ENCODE measurements at regions not wholly inside any gene's neighbourhood (a gene's known extent, or its start where the extent isn't known, plus 50 kb on each side); places are given as distances from the start of the nearest gene placed in this dataset.

DNA sequence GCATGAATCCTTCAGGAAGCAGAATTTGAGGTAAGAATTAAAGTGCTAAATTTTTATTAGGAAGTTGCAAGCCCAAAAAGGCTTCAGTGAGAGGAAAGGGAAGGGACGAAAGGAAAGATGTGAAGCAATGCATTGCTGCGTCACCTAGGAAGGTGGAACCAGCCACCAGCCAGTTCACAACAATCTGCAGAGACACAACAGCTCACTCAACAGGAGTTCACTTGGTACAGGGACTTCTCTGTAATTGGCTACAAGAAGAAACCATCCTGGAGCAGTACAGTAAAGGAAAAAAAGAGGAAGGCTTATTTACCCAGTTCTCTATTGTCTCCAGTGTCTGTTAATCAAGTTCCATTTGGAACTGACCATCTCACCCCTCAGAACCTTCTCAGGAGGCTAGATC, 157.6 kb downstream of the HNRNPD start:
- H3K36me3 ChIP-seq (ENCODE audit: control insufficient read depth in 3 of 3, insufficient read depth in 2 of 3, low read depth in 1 of 3, low read length in 3 of 3): no peaks in the 10 kb centered on the region
- H3K27ac ChIP-seq (ENCODE audit: low read depth in 1 of 3, low read length in 2 of 3): no peak overlapping the region
- 94 to 98% (median 98%) methylated on average over 2 of the region's 2 CpGs for WGBS, 3 donors
- FAIRE-seq (no peak), DNase-seq (no peak)
- peaks cover 0 to 3% of the 10 kb centered on the region in 2 donors for H3K9me3 ChIP-seq (ENCODE audit: control insufficient read depth in 2 of 2, insufficient read depth in 1 of 2, low read depth in 1 of 2, low read length in 1 of 2)
- no peak overlapping the region for H3K4me3 ChIP-seq (ENCODE audit: low read depth in 1 of 3, low read length in 3 of 3)
- H3K27me3 ChIP-seq (ENCODE audit: control insufficient read depth in 3 of 3, insufficient read depth in 3 of 3, low read length in 3 of 3): no peaks in the 10 kb centered on the region
- no peaks in the 10 kb centered on the region for H3K4me1 ChIP-seq (ENCODE audit: control insufficient read depth in 3 of 3, insufficient read depth in 2 of 3, low read depth in 1 of 3, low read length in 2 of 3)

- H3K36me3 ChIP-seq (ENCODE audit: control insufficient read depth in 3 of 3, insufficient read depth in 2 of 3, low read depth in 1 of 3, low read length in 3 of 3): no peaks in the 10 kb centered on the region
- H3K27me3 ChIP-seq (ENCODE audit: control insufficient read depth in 3 of 3, insufficient read depth in 3 of 3, low read length in 3 of 3): no peaks in the 10 kb centered on the region
- FAIRE-seq: no peak
- H3K4me1 ChIP-seq (ENCODE audit: control insufficient read depth in 3 of 3, insufficient read depth in 2 of 3, low read depth in 1 of 3, low read length in 2 of 3): no peaks in the 10 kb centered on the region
- H3K9me3 ChIP-seq (ENCODE audit: control insufficient read depth in 2 of 2, insufficient read depth in 1 of 2, low read depth in 1 of 2, low read length in 1 of 2): peaks cover 0 to 3% of the 10 kb centered on the region in 2 donors
- H3K27ac ChIP-seq (ENCODE audit: low read depth in 1 of 3, low read length in 2 of 3): no peak overlapping the region
- no peak overlapping the region for H3K4me3 ChIP-seq (ENCODE audit: low read depth in 1 of 3, low read length in 3 of 3)
- DNase-seq: no peak
These were observed 158.0 kb downstream of the HNRNPD start for GRCh38 chr4:82215800-82216199.

GRCh38 chr4:82215039-82215438, 158.8 kb downstream of the HNRNPD start:
- FAIRE-seq (no peak), DNase-seq (no peak)
- Histone ChIP-seq H3K36me3 (ENCODE audit: control insufficient read depth in 3 of 3, insufficient read depth in 2 of 3, low read depth in 1 of 3, low read length in 3 of 3) (no peaks in the 10 kb centered on the region), H3K27ac (ENCODE audit: low read depth in 1 of 3, low read length in 2 of 3) (no peak overlapping the region), H3K4me1 (ENCODE audit: control insufficient read depth in 3 of 3, insufficient read depth in 2 of 3, low read depth in 1 of 3, low read length in 2 of 3) (no peaks in the 10 kb centered on the region), H3K9me3 (ENCODE audit: control insufficient read depth in 2 of 2, insufficient read depth in 1 of 2, low read depth in 1 of 2, low read length in 1 of 2) (peaks cover 0 to 3% of the 10 kb centered on the region in 2 donors), H3K4me3 (ENCODE audit: low read depth in 1 of 3, low read length in 3 of 3) (no peak overlapping the region), H3K27me3 (ENCODE audit: control insufficient read depth in 3 of 3, insufficient read depth in 3 of 3, low read length in 3 of 3) (no peaks in the 10 kb centered on the region)
- WGBS, 3 donors: 92 to 99% (median 95%) methylated on average over 1 of the region's 1 CpG

DNA sequence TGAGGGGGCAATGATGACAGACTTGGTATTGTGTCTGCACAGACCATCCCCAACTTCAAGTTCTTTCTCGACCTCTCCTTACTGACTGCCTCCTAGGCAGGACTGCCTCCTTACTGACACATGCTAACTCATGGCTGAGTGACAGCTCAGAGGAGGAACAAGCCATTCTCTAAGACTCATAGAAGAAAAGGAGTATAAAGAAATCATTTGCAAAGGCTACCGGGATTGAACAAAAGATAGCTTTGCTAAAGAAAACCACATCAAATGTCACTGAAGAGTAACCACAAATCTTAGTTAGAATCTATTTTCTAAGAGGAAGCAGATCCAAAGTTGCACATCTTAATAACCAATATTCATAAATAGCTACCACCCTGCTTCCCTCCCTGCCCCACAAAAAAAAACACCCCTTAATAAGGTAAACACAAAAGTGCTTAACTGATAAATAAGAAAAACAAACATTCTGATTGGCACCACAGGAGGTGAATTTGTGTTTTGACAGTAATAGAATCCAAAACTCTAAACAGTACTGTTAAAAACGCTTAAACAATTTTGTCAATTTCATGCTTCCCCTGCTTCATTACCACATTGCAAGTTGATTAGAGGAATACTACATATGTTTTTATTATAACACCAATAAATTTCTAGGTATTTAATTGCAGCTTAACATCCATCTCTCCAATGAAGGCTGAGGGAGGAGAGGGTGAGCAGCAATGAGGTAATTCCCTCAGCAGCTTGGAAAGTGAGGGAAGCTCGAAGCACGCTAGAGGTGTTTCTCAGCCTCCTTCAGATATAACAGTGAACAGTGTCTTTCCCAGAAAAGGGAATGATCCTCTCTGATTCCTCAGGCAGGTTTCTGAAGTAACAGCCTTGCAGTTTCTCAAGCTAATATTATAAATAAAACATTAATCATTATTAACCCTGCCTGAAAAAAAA, 160.0 kb downstream of the HNRNPD start:
- H3K27me3 ChIP-seq (ENCODE audit: control insufficient read depth in 3 of 3, insufficient read depth in 3 of 3, low read length in 3 of 3): no peaks in the 10 kb centered on the region
- H3K4me1 ChIP-seq (ENCODE audit: control insufficient read depth in 3 of 3, insufficient read depth in 2 of 3, low read depth in 1 of 3, low read length in 2 of 3): no peaks in the 10 kb centered on the region
- no peak for FAIRE-seq
- no peak overlapping the region for H3K4me3 ChIP-seq (ENCODE audit: low read depth in 1 of 3, low read length in 3 of 3)
- H3K9me3 ChIP-seq (ENCODE audit: control insufficient read depth in 2 of 2, insufficient read depth in 1 of 2, low read depth in 1 of 2, low read length in 1 of 2): peaks cover 0 to 3% of the 10 kb centered on the region in 2 donors
- WGBS, 3 donors: 54 to 74% (median 61%) methylated on average over 5 of the region's 5 CpGs
- H3K27ac ChIP-seq (ENCODE audit: low read depth in 1 of 3, low read length in 2 of 3): no peak overlapping the region
- DNase-seq: no peak
- H3K36me3 ChIP-seq (ENCODE audit: control insufficient read depth in 3 of 3, insufficient read depth in 2 of 3, low read depth in 1 of 3, low read length in 3 of 3): no peaks in the 10 kb centered on the region

- 59 to 63% (median 60%) methylated on average over 3 of the region's 3 CpGs for WGBS, 3 donors
- DNase-seq (peak; percentile 42 to 45), FAIRE-seq (no peak)
- Histone ChIP-seq H3K36me3 (ENCODE audit: control insufficient read depth in 3 of 3, insufficient read depth in 2 of 3, low read depth in 1 of 3, low read length in 3 of 3) (no peaks in the 10 kb centered on the region), H3K4me3 (ENCODE audit: low read depth in 1 of 3, low read length in 3 of 3) (no peak overlapping the region), H3K4me1 (ENCODE audit: control insufficient read depth in 3 of 3, insufficient read depth in 2 of 3, low read depth in 1 of 3, low read length in 2 of 3) (no peaks in the 10 kb centered on the region), H3K27ac (ENCODE audit: low read depth in 1 of 3, low read length in 2 of 3) (no peak overlapping the region), H3K9me3 (ENCODE audit: control insufficient read depth in 2 of 2, insufficient read depth in 1 of 2, low read depth in 1 of 2, low read length in 1 of 2) (no peaks in the 10 kb centered on the region), H3K27me3 (ENCODE audit: control insufficient read depth in 3 of 3, insufficient read depth in 3 of 3, low read length in 3 of 3) (no peaks in the 10 kb centered on the region)
These were observed 171.8 kb downstream of the HNRNPD start for GRCh38 chr4:82201805-82202641.

GRCh38 chr4:82201303-82201702, 172.5 kb downstream of the HNRNPD start:
- 50 to 92% (median 83%) methylated on average over 1 of the region's 1 CpG for WGBS, 3 donors
- DNase-seq: no peak
- Histone ChIP-seq H3K4me3 (ENCODE audit: low read depth in 1 of 3, low read length in 3 of 3) (no peak overlapping the region), H3K9me3 (ENCODE audit: control insufficient read depth in 2 of 2, insufficient read depth in 1 of 2, low read depth in 1 of 2, low read length in 1 of 2) (no peaks in the 10 kb centered on the region), H3K27me3 (ENCODE audit: control insufficient read depth in 3 of 3, insufficient read depth in 3 of 3, low read length in 3 of 3) (no peaks in the 10 kb centered on the region), H3K4me1 (ENCODE audit: control insufficient read depth in 3 of 3, insufficient read depth in 2 of 3, low read depth in 1 of 3, low read length in 2 of 3) (no peaks in the 10 kb centered on the region), H3K36me3 (ENCODE audit: control insufficient read depth in 3 of 3, insufficient read depth in 2 of 3, low read depth in 1 of 3, low read length in 3 of 3) (no peaks in the 10 kb centered on the region), H3K27ac (ENCODE audit: low read depth in 1 of 3, low read length in 2 of 3) (no peak overlapping the region)
- no peak for FAIRE-seq

GRCh38 chr4:82200046-82200445, 173.7 kb downstream of the HNRNPD start:
- no peak overlapping the region for H3K27ac ChIP-seq (ENCODE audit: low read depth in 1 of 3, low read length in 2 of 3)
- no peak for DNase-seq
- WGBS, 3 donors: 72 to 82% (median 79%) methylated on average over 1 of the region's 1 CpG
- no peak overlapping the region for H3K4me3 ChIP-seq (ENCODE audit: low read depth in 1 of 3, low read length in 3 of 3)
- H3K9me3 ChIP-seq (ENCODE audit: control insufficient read depth in 2 of 2, insufficient read depth in 1 of 2, low read depth in 1 of 2, low read length in 1 of 2): no peaks in the 10 kb centered on the region
- H3K27me3 ChIP-seq (ENCODE audit: control insufficient read depth in 3 of 3, insufficient read depth in 3 of 3, low read length in 3 of 3): no peaks in the 10 kb centered on the region
- FAIRE-seq: no peak
- H3K4me1 ChIP-seq (ENCODE audit: control insufficient read depth in 3 of 3, insufficient read depth in 2 of 3, low read depth in 1 of 3, low read length in 2 of 3): no peaks in the 10 kb centered on the region
- no peaks in the 10 kb centered on the region for H3K36me3 ChIP-seq (ENCODE audit: control insufficient read depth in 3 of 3, insufficient read depth in 2 of 3, low read depth in 1 of 3, low read length in 3 of 3)

GRCh38 chr4:82194329-82194728, 179.5 kb downstream of the HNRNPD start:
- DNase-seq (no peak), FAIRE-seq (no peak)
- Histone ChIP-seq H3K4me1 (ENCODE audit: control insufficient read depth in 3 of 3, insufficient read depth in 2 of 3, low read depth in 1 of 3, low read length in 2 of 3) (no peaks in the 10 kb centered on the region), H3K36me3 (ENCODE audit: control insufficient read depth in 3 of 3, insufficient read depth in 2 of 3, low read depth in 1 of 3, low read length in 3 of 3) (no peaks in the 10 kb centered on the region), H3K4me3 (ENCODE audit: low read depth in 1 of 3, low read length in 3 of 3) (no peak overlapping the region), H3K9me3 (ENCODE audit: control insufficient read depth in 2 of 2, insufficient read depth in 1 of 2, low read depth in 1 of 2, low read length in 1 of 2) (no peaks in the 10 kb centered on the region), H3K27me3 (ENCODE audit: control insufficient read depth in 3 of 3, insufficient read depth in 3 of 3, low read length in 3 of 3) (no peaks in the 10 kb centered on the region), H3K27ac (ENCODE audit: low read depth in 1 of 3, low read length in 2 of 3) (no peak overlapping the region)
- WGBS, 3 donors: 76 to 77% (median 76%) methylated on average over 4 of the region's 4 CpGs

Data from small intestine (tissue), 7 donors.